ENCODE measurements at regions not wholly inside any gene's neighbourhood (a gene's known extent, or its start where the extent isn't known, plus 50 kb on each side); places are given as distances from the start of the nearest gene placed in this dataset.

- Histone ChIP-seq H3K36me3 (ENCODE audit: insufficient read depth, low read length) (no peaks in the 10 kb centered on the region), H3K9me3 (ENCODE audit: insufficient read depth, low read length, severe bottlenecking) (no peaks in the 10 kb centered on the region), H3K4me2 (ENCODE audit: insufficient read depth, low read length) (no peak overlapping the region), H2AFZ (ENCODE audit: low read depth, low read length) (no peak overlapping the region), H3K27me3 (ENCODE audit: insufficient read depth, low read length, poor library complexity) (no peaks in the 10 kb centered on the region), H3K4me3 (ENCODE audit: low read depth in 1 of 2, low read length in 2 of 2) (no peak overlapping the region), H3K4me1 (ENCODE audit: insufficient read depth, low read length) (no peaks in the 10 kb centered on the region), H3K27ac (ENCODE audit: low read length) (no peak overlapping the region), H3K9ac (ENCODE audit: low read depth, low read length) (no peak overlapping the region), H4K20me1 (ENCODE audit: insufficient read depth, low read length) (no peaks in the 10 kb centered on the region), H3K79me2 (ENCODE audit: insufficient read depth, low read length) (no peaks in the 10 kb centered on the region)
- no peak for TF ChIP-seq EZH2 (IDR thresholded peaks at IDR 0.05; ENCODE audit: borderline replicate concordance, low read depth, low read length, severe bottlenecking)
- no peak for TF ChIP-seq CTCF (IDR thresholded peaks at IDR 0.05; ENCODE audit: borderline replicate concordance, extremely low read depth, low read length, poor library complexity, severe bottlenecking)
- ATAC-seq (ENCODE audit: insufficient read depth, low read depth) (no peak), DNase-seq (no peak)
These were observed 144.2 kb upstream of the NRP1 start for GRCh38 chr10:33478675-33479125.

GRCh38 chr10:33478089-33478674, 143.7 kb upstream of the NRP1 start:
- no peak for TF ChIP-seq EZH2 (IDR thresholded peaks at IDR 0.05; ENCODE audit: borderline replicate concordance, low read depth, low read length, severe bottlenecking)
- no peak for TF ChIP-seq CTCF (IDR thresholded peaks at IDR 0.05; ENCODE audit: borderline replicate concordance, extremely low read depth, low read length, poor library complexity, severe bottlenecking)
- Histone ChIP-seq H3K4me3 (ENCODE audit: low read depth in 1 of 2, low read length in 2 of 2) (no peak overlapping the region), H4K20me1 (ENCODE audit: insufficient read depth, low read length) (no peaks in the 10 kb centered on the region), H3K36me3 (ENCODE audit: insufficient read depth, low read length) (no peaks in the 10 kb centered on the region), H2AFZ (ENCODE audit: low read depth, low read length) (no peak overlapping the region), H3K27ac (ENCODE audit: low read length) (no peak overlapping the region), H3K9me3 (ENCODE audit: insufficient read depth, low read length, severe bottlenecking) (no peaks in the 10 kb centered on the region), H3K4me1 (ENCODE audit: insufficient read depth, low read length) (no peaks in the 10 kb centered on the region), H3K4me2 (ENCODE audit: insufficient read depth, low read length) (no peak overlapping the region), H3K9ac (ENCODE audit: low read depth, low read length) (no peak overlapping the region), H3K27me3 (ENCODE audit: insufficient read depth, low read length, poor library complexity) (no peaks in the 10 kb centered on the region), H3K79me2 (ENCODE audit: insufficient read depth, low read length) (no peaks in the 10 kb centered on the region)
- ATAC-seq (ENCODE audit: insufficient read depth, low read depth) (no peak), DNase-seq (no peak)

- Histone ChIP-seq H2AFZ (ENCODE audit: low read depth, low read length) (no peak overlapping the region), H3K9me3 (ENCODE audit: insufficient read depth, low read length, severe bottlenecking) (no peaks in the 10 kb centered on the region), H3K36me3 (ENCODE audit: insufficient read depth, low read length) (no peaks in the 10 kb centered on the region), H3K27ac (ENCODE audit: low read length) (no peak overlapping the region), H4K20me1 (ENCODE audit: insufficient read depth, low read length) (no peaks in the 10 kb centered on the region), H3K4me1 (ENCODE audit: insufficient read depth, low read length) (no peaks in the 10 kb centered on the region), H3K4me2 (ENCODE audit: insufficient read depth, low read length) (no peak overlapping the region), H3K79me2 (ENCODE audit: insufficient read depth, low read length) (no peaks in the 10 kb centered on the region), H3K27me3 (ENCODE audit: insufficient read depth, low read length, poor library complexity) (no peaks in the 10 kb centered on the region), H3K4me3 (ENCODE audit: low read depth in 1 of 2, low read length in 2 of 2) (no peak overlapping the region), H3K9ac (ENCODE audit: low read depth, low read length) (no peak overlapping the region)
- DNase-seq, result no peak
- no peak for ATAC-seq (ENCODE audit: insufficient read depth, low read depth)
- TF ChIP-seq EZH2 (IDR thresholded peaks at IDR 0.05; ENCODE audit: borderline replicate concordance, low read depth, low read length, severe bottlenecking) (no peak), CTCF (IDR thresholded peaks at IDR 0.05; ENCODE audit: borderline replicate concordance, extremely low read depth, low read length, poor library complexity, severe bottlenecking) (no peak)
These were observed 143.0 kb upstream of the NRP1 start for GRCh38 chr10:33477291-33478088.
